Gastroesophageal sphincter (tissue), 4 donors: ENCODE measurements at regions not wholly inside any gene's neighbourhood (a gene's known extent, or its start where the extent isn't known, plus 50 kb on each side); places are given as distances from the start of the nearest gene placed in this dataset.
"Not testable (repeated sequence)": the region's sequence is repeated elsewhere in the genome, so short reads cannot be mapped to it uniquely, and the experiment has no call there.

Experiments used
- ATAC-seq: fragments of 150-250 bp; one replicate; pipeline ENCODE4 v1.9.1; 2016; ENCODE audit warnings: mild to moderate bottlenecking, moderate library complexity
- H3K27ac ChIP-seq, 4 donors: fragments of 200-600 bp; sonication (generic) in 3 of 4; 1 replicate in 3 of 4; 2 replicates in 1 of 4; pipeline ENCODE4 v1.5.1; 2016 to 2019
- H3K27me3 ChIP-seq: fragments of 200-600 bp; sonication (generic); one replicate; pipeline ENCODE4 v1.5.1; 2019
- H3K36me3 ChIP-seq, 2 donors: fragments of 200-600 bp; sonication (generic); one replicate each; pipeline ENCODE4 v1.5.1; 2019; ENCODE audit warnings: control low read depth in 1 of 2
- H3K4me1 ChIP-seq, 3 donors: fragments of 200-600 bp; sonication (generic); 1 replicate in 2 of 3; 2 replicates in 1 of 3; pipeline ENCODE4 v1.5.1; 2016 to 2019; ENCODE audit warnings: control low read depth in 2 of 3
- H3K4me3 ChIP-seq, 2 donors: fragments of 200-600 bp; sonication (generic); one replicate each; pipeline ENCODE4 v1.5.1; 2019; ENCODE audit warnings: mild to moderate bottlenecking in 1 of 2, moderate library complexity in 1 of 2
- H3K9me3 ChIP-seq, 3 donors: fragments of 200-600 bp; sonication (generic); one replicate each; pipeline ENCODE4 v1.5.1; 2017 to 2019; ENCODE audit warnings: control low read depth in 2 of 3
- EP300 ChIP-seq: sonication (generic); formaldehyde crosslinking; IDR thresholded peaks from one replicate; pipeline ENCODE4 v1.6.1; 2017; ENCODE audit warnings: antibody characterized with exemption, mild to moderate bottlenecking
- POLR2A ChIP-seq, 2 donors: fragments of 450-650 bp; IDR thresholded peaks; one replicate each; pipeline ENCODE4 v1.6.1; 2017; ENCODE audit warnings: antibody characterized with exemption in 2 of 2, mild to moderate bottlenecking in 2 of 2, moderate library complexity in 1 of 2
- POLR2AphosphoS5 ChIP-seq: sonication (generic); formaldehyde crosslinking; IDR thresholded peaks from one replicate; pipeline ENCODE4 v1.6.1; 2017; ENCODE audit warnings: antibody characterized with exemption
- WGBS, 2 donors: methylation state at CpG; one replicate each; pipeline ENCODE4 v1.1.5; 2018; ENCODE audit warnings: low coverage in 1 of 2; 5-methylcytosine and 5-hydroxymethylcytosine counted together
- TF ChIP-seq, protein P1 (sequence below), 4 experiments: fragments of 200-600 bp in 2 of 4; fragments of 450-650 bp in 2 of 4; sonication (generic) in 1 of 4; IDR thresholded peaks; one replicate each; pipeline ENCODE4 v1.5.1; 2017 to 2019; ENCODE audit warnings: antibody characterized with exemption in 4 of 4, mild to moderate bottlenecking in 2 of 4, moderate library complexity in 2 of 4

DNA sequence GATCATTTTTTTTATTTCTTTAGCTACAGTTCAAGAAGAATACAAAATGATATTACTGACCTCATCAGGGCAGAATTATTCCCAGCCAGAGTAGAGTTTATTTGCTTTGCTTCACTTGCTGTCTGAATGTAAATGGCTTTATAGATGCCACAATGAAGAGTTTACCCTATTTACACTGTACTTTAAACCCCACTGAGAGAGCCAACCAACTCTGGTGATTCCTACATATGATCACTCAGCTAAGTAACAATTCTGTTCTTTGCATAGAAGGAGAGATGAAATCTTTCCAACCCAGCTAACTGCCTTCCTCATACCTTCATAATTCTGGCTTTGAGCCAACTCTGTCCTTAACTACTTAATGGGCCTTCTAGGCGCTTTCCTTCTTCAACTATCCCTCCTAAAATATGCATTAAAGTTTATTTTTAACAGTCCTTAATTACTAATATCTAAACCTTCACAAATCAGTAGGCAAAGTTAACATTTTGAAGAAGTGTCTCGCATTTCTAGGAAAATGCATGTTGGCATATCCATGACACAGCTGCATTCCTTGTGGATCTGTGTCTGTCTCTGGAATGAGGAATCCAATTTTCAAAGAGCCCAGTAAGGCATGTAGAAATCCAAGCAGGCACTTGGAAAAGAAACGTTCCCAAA, 284.8 kb upstream of the GRAMD2B start:
- H3K27ac ChIP-seq = no peak overlapping the region
- H3K36me3 ChIP-seq = no peaks in the 10 kb centered on the region
- H3K4me1 ChIP-seq = no peaks in the 10 kb centered on the region
- TF ChIP-seq POLR2A (IDR thresholded peaks at IDR 0.05) (no peak), EP300 (no peak), POLR2AphosphoS5 (no peak)
- TF ChIP-seq, protein P1, sequence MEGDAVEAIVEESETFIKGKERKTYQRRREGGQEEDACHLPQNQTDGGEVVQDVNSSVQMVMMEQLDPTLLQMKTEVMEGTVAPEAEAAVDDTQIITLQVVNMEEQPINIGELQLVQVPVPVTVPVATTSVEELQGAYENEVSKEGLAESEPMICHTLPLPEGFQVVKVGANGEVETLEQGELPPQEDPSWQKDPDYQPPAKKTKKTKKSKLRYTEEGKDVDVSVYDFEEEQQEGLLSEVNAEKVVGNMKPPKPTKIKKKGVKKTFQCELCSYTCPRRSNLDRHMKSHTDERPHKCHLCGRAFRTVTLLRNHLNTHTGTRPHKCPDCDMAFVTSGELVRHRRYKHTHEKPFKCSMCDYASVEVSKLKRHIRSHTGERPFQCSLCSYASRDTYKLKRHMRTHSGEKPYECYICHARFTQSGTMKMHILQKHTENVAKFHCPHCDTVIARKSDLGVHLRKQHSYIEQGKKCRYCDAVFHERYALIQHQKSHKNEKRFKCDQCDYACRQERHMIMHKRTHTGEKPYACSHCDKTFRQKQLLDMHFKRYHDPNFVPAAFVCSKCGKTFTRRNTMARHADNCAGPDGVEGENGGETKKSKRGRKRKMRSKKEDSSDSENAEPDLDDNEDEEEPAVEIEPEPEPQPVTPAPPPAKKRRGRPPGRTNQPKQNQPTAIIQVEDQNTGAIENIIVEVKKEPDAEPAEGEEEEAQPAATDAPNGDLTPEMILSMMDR (IDR thresholded peaks at IDR 0.05) = no peak
- WGBS, 2 donors = 23 to 46% methylated on average over 3 of the region's 3 CpGs
- H3K27me3 ChIP-seq = no peaks in the 10 kb centered on the region
- no peak overlapping the region for H3K4me3 ChIP-seq
- no peak for ATAC-seq
- no peaks in the 10 kb centered on the region for H3K9me3 ChIP-seq

DNA sequence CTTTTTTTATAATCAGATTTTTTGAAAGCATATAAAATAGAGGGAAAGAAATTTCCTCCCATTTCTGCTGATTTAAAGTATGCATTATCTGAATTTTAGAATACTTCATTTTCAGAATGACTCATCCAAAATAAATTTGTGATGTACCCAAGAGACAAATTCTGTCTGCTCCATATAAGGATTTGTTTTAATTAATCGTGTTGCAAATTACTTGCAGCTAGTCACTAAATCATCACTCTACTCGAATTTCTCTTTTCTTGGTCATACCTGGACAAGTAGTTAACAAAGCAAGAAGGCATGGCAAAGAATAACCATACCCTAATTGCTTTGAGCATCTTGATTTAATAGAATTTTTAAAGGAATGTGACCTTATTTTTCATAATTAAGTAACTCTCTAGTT, 284.1 kb upstream of the GRAMD2B start:
- ATAC-seq = no peak
- H3K4me3 ChIP-seq = no peak overlapping the region
- WGBS, 2 donors = 53 to 55% methylated on average over 2 of the region's 2 CpGs
- H3K36me3 ChIP-seq = no peaks in the 10 kb centered on the region
- H3K9me3 ChIP-seq = no peaks in the 10 kb centered on the region
- H3K4me1 ChIP-seq = no peaks in the 10 kb centered on the region
- no peak overlapping the region for H3K27ac ChIP-seq
- no peaks in the 10 kb centered on the region for H3K27me3 ChIP-seq
- no peak for TF ChIP-seq POLR2A (IDR thresholded peaks at IDR 0.05)
- TF ChIP-seq EP300 = no peak
- TF ChIP-seq, protein P1 (IDR thresholded peaks at IDR 0.05) = no peak
- TF ChIP-seq POLR2AphosphoS5 = no peak

DNA sequence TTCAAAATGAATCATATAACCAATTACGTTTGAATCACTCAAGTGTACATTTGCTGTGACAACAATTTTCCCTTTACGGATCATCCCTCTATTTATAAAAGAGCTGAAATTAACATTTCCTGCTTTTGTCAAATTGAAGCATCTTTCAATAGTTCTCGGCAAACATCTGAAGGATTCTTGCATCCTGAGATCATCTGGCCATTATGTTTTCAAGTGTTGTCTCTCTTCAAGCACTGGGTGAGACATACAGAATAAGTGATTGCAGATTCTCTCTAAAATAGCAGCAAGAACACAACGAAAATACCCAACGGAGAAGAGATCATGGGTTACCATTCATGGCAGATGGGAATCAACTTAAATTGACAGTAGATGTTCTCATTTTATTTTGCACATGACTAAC, 283.4 kb upstream of the GRAMD2B start:
- TF ChIP-seq EP300 = no peak
- TF ChIP-seq POLR2A (IDR thresholded peaks at IDR 0.05) = no peak
- ATAC-seq = no peak
- Histone ChIP-seq H3K9me3 (no peaks in the 10 kb centered on the region), H3K36me3 (no peaks in the 10 kb centered on the region), H3K4me1 (no peaks in the 10 kb centered on the region), H3K4me3 (no peak overlapping the region), H3K27ac (no peak overlapping the region), H3K27me3 (no peaks in the 10 kb centered on the region)
- WGBS, 2 donors = 39 to 64% methylated on average over 4 to 5 of the region's 5 CpGs

DNA sequence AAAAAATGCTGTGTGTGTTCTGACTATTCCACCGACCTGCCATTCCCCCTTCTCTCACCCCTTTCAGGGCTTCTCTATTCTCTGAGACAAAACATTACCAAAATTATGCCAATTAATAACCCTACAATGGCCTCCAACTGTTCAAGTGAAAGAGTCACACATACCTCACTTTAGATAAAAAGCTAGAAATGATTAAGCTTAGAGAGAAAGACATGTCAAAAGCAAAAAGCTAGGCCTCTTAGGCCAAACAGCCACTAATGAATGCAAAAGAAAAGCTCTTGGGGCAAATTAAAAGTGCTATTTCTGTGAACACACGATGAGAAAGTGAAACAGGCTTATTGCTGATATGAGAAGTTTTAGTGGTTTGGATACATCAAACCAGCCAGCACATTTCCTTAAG, 279.6 kb upstream of the GRAMD2B start:
- 70 to 87% methylated on average over 2 of the region's 2 CpGs for WGBS, 2 donors
- Histone ChIP-seq H3K36me3 (no peaks in the 10 kb centered on the region), H3K9me3 (no peaks in the 10 kb centered on the region), H3K4me3 (no peak overlapping the region), H3K27ac (no peak overlapping the region), H3K27me3 (no peaks in the 10 kb centered on the region), H3K4me1 (no peaks in the 10 kb centered on the region)
- TF ChIP-seq POLR2AphosphoS5 (no peak), POLR2A (IDR thresholded peaks at IDR 0.05) (no peak)
- TF ChIP-seq, protein P1 (IDR thresholded peaks at IDR 0.05) = no peak
- ATAC-seq = no peak

DNA sequence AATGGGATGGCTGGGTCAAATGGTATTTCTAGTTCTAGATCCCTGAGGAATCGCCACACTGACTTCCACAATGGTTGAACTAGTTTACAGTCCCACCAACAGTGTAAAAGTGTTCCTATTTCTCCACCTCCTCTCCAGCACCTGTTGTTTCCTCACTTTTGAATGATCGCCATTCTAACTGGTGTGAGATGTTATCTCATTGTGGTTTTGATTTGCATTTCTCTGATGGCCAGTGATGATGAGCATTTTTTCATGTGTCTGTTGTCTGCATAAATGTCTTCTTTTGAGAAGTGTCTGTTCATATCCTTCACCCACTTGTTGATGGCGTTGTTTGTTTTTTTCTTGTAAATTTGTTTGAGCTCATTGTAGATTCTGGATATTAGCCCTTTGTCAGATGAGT, 272.9 kb upstream of the GRAMD2B start:
- H3K36me3 ChIP-seq, H3K4me3 ChIP-seq, H3K27me3 ChIP-seq, H3K9me3 ChIP-seq, H3K4me1 ChIP-seq, H3K27ac ChIP-seq, ATAC-seq: not testable (repeated sequence)
- 100% methylated on average over 2 of the region's 3 CpGs; no CpG with 5 or more reads in 1 of the 2 donors for WGBS, 2 donors

DNA sequence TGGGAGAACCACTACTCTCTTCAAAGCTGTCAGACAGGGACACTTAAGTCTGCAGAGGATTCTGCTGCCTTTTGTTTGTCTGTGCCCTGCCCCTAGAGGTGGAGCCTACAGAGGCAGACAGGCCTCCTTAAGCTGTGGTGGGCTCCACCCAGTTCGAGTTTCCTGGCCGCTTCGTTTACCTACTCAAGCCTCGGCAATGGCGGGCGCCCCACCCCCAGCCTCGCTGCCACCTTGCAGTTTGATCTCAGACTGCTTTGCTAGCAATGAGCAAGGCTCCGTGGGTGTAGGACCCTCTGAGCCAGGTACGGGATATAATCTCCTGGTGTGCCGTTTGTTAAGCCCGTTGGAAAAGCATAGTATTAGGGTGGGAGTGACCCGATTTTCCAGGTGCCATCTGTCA, 267.9 kb upstream of the GRAMD2B start:
- not testable (repeated sequence) for ATAC-seq, H3K36me3 ChIP-seq, H3K4me3 ChIP-seq, H3K4me1 ChIP-seq, H3K27ac ChIP-seq, H3K27me3 ChIP-seq
- 92% methylated on average over 2 of the region's 12 CpGs; no CpG with 5 or more reads in 1 of the 2 donors for WGBS, 2 donors
- peaks cover 0 to 30% (median 0%) of the 10 kb centered on the region in 3 donors for H3K9me3 ChIP-seq
